Fibroblast of villous mesenchyme (primary cell): ENCODE measurements at regions not wholly inside any gene's neighbourhood (a gene's known extent, or its start where the extent isn't known, plus 50 kb on each side); places are given as distances from the start of the nearest gene placed in this dataset.

Source experiments
- DNase-seq: peaks from one replicate; pipeline ENCODE4 v3.0.0-alpha.2; 2010; ENCODE audit warnings: low read depth
- H3K4me3 ChIP-seq: 2 replicates; pipeline ENCODE4 v1.5.1; 2011; ENCODE audit warnings: low read depth, mild to moderate bottlenecking, low read length
- CTCF ChIP-seq: IDR thresholded peaks from 2 replicates; pipeline ENCODE4 v1.5.1; 2012; ENCODE audit warnings: low read depth, mild to moderate bottlenecking, low read length; ENCODE audit not compliant: insufficient read depth

- TF ChIP-seq CTCF: no peak
- no peak overlapping the region for H3K4me3 ChIP-seq
- no peak for DNase-seq
Measured at GRCh38 chr5:175591293-175591692, 66.6 kb upstream of the HRH2 start.

GRCh38 chr5:175593794-175594193 is 64.1 kb upstream of the HRH2 start:
- TF ChIP-seq CTCF: no peak
- no peak overlapping the region for H3K4me3 ChIP-seq
- no peak for DNase-seq

- no peak overlapping the region for H3K4me3 ChIP-seq
- TF ChIP-seq CTCF: no peak
- DNase-seq: no peak
Measured at GRCh38 chr5:175595905-175596304, 62.0 kb upstream of the HRH2 start.

- TF ChIP-seq CTCF: no peak
- H3K4me3 ChIP-seq: no peak overlapping the region
- DNase-seq: no peak
Measured at GRCh38 chr5:175596761-175597189, 61.1 kb upstream of the HRH2 start.

GRCh38 chr5:175597718-175598117 is 60.2 kb upstream of the HRH2 start:
- TF ChIP-seq CTCF: no peak
- DNase-seq: no peak
- H3K4me3 ChIP-seq: no peak overlapping the region

- H3K4me3 ChIP-seq: no peak overlapping the region
- no peak for DNase-seq
- TF ChIP-seq CTCF: no peak
Measured at GRCh38 chr5:175598774-175599173, 59.1 kb upstream of the HRH2 start.

GRCh38 chr5:175599210-175599609 is 58.7 kb upstream of the HRH2 start:
- H3K4me3 ChIP-seq: no peak overlapping the region
- no peak for TF ChIP-seq CTCF
- no peak for DNase-seq
